HG03039 (cell line): ENCODE measurements at regions not wholly inside any gene's neighbourhood (a gene's known extent, or its start where the extent isn't known, plus 50 kb on each side); places are given as distances from the start of the nearest gene placed in this dataset.

ENCODE experiments used
- ATAC-seq: cut with Tn5 transposase; IDR thresholded peaks from one replicate; pipeline ENCODE4 v1.9.1; 2021; ENCODE audit warnings: mild to moderate bottlenecking, moderate library complexity; ENCODE audit not compliant: unreplicated experiment

DNA sequence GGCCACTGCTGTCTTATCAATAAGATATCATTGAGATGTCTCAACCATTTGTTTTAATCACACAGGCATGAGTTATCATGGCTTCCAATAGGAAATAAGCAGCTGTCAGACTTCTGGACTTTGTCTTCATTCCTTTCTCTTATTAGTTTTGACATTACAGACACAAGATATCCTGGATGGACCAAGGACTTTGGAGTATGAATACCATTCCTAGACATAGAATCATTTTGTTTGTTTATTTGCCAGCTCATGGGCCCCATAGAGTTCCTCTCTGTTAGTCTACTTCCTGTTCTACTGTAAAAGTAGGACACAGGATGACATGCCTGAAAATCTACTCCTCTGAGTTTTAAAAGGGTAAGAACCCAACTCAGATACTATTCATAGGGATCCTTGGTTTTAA lies 77.7 kb upstream of the KCNJ16 start:
- ATAC-seq = no peak

DNA sequence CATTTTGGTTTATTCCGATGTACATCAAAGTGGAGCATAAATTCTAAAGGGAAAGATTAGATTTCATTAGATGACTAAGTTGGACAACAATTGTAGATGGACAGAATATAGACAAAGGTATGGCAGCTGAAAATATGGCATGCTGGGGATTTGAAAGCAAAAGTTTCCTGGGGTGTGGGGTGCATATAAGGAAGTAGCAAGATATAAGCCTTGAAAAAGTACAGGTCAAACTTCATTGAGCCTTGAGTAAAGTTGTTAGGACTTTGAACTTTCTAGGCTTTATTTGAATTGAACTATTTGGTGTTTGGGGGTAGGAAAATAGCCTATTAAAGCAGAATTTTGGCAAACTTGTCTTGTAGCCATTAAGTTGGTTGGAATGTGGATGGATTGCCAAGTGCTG lies 75.8 kb upstream of the KCNJ16 start:
- ATAC-seq = no peak

GRCh38 chr17:70006159-70006558 lies 68.9 kb upstream of the KCNJ16 start:
- ATAC-seq = no peak

GRCh38 chr17:70011750-70012149 lies 63.3 kb upstream of the KCNJ16 start:
- ATAC-seq = no peak

DNA sequence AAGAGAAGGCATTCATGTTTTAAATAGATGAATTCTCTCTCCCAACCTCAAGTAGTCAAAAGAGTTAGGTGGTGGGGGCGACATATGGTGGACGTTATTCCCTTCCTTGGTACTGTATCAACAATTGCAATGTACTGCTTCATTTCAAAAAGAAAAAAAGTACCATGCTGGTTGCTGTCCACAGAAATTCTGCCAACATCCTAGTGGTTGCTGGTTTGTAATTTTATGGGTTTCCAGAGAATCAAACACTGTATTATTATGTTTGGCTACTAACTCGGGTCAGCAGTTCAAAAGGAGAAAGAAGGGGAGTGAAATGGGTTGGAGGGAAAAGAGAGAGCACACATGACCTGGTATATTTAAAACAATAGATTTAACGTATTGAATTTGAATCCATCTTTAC lies 61.1 kb upstream of the KCNJ16 start:
- no peak for ATAC-seq

- no peak for ATAC-seq
Observed at GRCh38 chr17:70017112-70017511, 57.9 kb upstream of the KCNJ16 start.

DNA sequence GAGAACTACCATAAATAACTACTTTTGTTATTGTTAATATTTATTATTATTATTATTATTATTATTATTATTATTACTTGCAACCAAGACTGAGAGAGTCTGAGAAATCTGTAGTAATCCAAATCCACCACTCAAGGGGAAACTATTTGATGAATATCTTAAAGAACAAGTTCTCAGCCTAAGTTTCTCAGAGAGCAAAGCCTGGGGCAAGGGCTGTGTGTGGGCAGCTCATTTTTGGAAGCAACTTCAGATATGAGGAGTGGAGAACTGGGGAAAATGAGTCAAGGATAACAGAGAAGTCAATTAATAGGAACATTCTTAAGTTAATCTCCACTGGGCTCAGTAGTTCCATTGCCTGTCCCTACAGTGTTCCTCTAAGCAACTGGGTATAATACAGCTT lies 57.1 kb upstream of the KCNJ16 start:
- ATAC-seq = no peak

GRCh38 chr17:70021726-70022125 lies 53.3 kb upstream of the KCNJ16 start:
- ATAC-seq = no peak

- no peak for ATAC-seq
Observed at GRCh38 chr17:70022175-70022574, 52.9 kb upstream of the KCNJ16 start.

DNA sequence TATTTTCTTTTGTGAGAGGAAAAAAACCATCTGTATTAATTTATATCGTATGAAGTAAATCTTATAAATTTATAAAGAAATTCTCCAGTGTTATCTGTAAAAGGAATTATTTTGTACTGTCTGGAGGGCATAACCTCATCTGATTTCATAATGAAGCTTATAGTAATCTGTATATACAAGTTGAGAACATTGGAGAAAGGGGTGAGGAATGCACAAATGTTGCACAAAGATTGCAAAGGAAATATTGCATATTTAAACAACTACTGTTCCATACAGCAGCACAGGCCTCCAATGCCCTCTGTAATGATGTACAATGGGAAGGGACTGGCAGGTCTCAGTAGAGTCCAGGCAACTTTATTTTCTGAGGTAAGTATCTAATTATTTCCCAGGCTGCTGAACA lies 50.8 kb upstream of the KCNJ16 start:
- no peak for ATAC-seq
